ENCODE measurements at regions not wholly inside any gene's neighbourhood (a gene's known extent, or its start where the extent isn't known, plus 50 kb on each side); places are given as distances from the start of the nearest gene placed in this dataset.

DNA sequence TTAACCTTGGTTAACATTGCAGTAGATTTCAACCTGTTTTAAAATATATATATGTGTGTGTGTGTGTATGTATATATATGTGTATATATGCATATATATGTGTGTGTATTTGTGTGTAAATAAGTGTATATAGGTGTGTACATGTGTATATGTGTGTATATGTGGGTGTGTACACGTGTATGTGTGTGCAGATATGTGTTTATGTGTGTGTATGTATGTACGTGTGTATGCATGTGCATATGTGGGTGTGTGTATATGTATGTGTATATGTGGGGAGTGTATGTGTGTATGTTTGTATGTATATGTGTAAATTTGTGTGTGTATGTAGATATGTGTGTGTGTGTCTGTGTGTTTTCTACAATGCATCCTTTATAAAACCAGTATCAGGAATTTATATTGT, 205.5 kb upstream of the FOXF1 start:
- TF ChIP-seq EZH2 (IDR thresholded peaks at IDR 0.05) (no peak), EZH2phosphoT487 (IDR thresholded peaks at IDR 0.05) (no peak)
- TF ChIP-seq, protein P1, sequence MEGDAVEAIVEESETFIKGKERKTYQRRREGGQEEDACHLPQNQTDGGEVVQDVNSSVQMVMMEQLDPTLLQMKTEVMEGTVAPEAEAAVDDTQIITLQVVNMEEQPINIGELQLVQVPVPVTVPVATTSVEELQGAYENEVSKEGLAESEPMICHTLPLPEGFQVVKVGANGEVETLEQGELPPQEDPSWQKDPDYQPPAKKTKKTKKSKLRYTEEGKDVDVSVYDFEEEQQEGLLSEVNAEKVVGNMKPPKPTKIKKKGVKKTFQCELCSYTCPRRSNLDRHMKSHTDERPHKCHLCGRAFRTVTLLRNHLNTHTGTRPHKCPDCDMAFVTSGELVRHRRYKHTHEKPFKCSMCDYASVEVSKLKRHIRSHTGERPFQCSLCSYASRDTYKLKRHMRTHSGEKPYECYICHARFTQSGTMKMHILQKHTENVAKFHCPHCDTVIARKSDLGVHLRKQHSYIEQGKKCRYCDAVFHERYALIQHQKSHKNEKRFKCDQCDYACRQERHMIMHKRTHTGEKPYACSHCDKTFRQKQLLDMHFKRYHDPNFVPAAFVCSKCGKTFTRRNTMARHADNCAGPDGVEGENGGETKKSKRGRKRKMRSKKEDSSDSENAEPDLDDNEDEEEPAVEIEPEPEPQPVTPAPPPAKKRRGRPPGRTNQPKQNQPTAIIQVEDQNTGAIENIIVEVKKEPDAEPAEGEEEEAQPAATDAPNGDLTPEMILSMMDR (IDR thresholded peaks at IDR 0.05): no peak

All from neural progenitor cell (in vitro differentiated cells).